GM23338 (cell line): ENCODE measurements at regions not wholly inside any gene's neighbourhood (a gene's known extent, or its start where the extent isn't known, plus 50 kb on each side); places are given as distances from the start of the nearest gene placed in this dataset.

ENCODE experiments used
- CREB1 ChIP-seq: fragments of 250-450 bp; sonication (Bioruptor Pico); IDR thresholded peaks from 2 replicates; pipeline ENCODE4 v1.5.0; 2020; ENCODE audit warnings: low read depth, mild to moderate bottlenecking, moderate library complexity
- CTCF ChIP-seq, 2 experiments: fragments of 200-600 bp in 1 of 2; sonication (generic) in 1 of 2; conservative IDR thresholded peaks; 2 replicates each; pipeline versions ENCODE4 v1.5.1 to v1.6.1; 2016 to 2017; ENCODE audit warnings: antibody characterized with exemption in 2 of 2, low read depth in 2 of 2, mild to moderate bottlenecking in 2 of 2, moderate library complexity in 1 of 2
- ETS1 ChIP-seq: IDR thresholded peaks from 2 replicates; pipeline ENCODE4 v1.6.1; 2016; ENCODE audit warnings: antibody characterized with exemption
- EZH2 ChIP-seq: fragments of 200-600 bp; sonication (generic); IDR thresholded peaks from one replicate; pipeline ENCODE4 v1.8.0; 2017; ENCODE audit warnings: antibody characterized with exemption, mild to moderate bottlenecking, low read depth; ENCODE audit not compliant: unreplicated experiment
- EZH2phosphoT487 ChIP-seq: fragments of 200-600 bp; sonication (generic); IDR thresholded peaks from one replicate; pipeline ENCODE4 v1.8.1; 2018; ENCODE audit warnings: antibody characterized with exemption; ENCODE audit not compliant: unreplicated experiment
- JUNB ChIP-seq: IDR thresholded peaks from one replicate; pipeline ENCODE4 v1.6.1; 2016; ENCODE audit warnings: antibody characterized with exemption; ENCODE audit not compliant: unreplicated experiment
- NANOG ChIP-seq: IDR thresholded peaks from 2 replicates; pipeline ENCODE4 v1.6.1; 2016; ENCODE audit warnings: antibody characterized with exemption, borderline replicate concordance
- POLR2AphosphoS5 ChIP-seq: IDR thresholded peaks from 2 replicates; pipeline ENCODE4 v1.6.1; 2016; ENCODE audit warnings: antibody characterized with exemption, low read depth
- REST ChIP-seq: IDR thresholded peaks from one replicate; pipeline ENCODE4 v1.6.1; 2018; ENCODE audit warnings: antibody characterized with exemption; ENCODE audit not compliant: unreplicated experiment
- STAT1 ChIP-seq: IDR thresholded peaks from one replicate; pipeline ENCODE4 v1.6.1; 2016; ENCODE audit warnings: antibody characterized with exemption; ENCODE audit not compliant: unreplicated experiment
- ZNF114 ChIP-seq: fragments of 250-450 bp; sonication (Bioruptor Pico); IDR thresholded peaks from 2 replicates; pipeline ENCODE4 v1.5.0; 2020; ENCODE audit warnings: mild to moderate bottlenecking, moderate library complexity
- ZNF331 ChIP-seq: fragments of 250-450 bp; sonication (Bioruptor Pico); IDR thresholded peaks from 2 replicates; pipeline ENCODE4 v1.5.0; 2020; ENCODE audit warnings: low read depth, mild to moderate bottlenecking, moderate library complexity
- ZNF462 ChIP-seq: fragments of 250-450 bp; sonication (Bioruptor Pico); IDR thresholded peaks from 2 replicates; pipeline ENCODE4 v1.5.0; 2020; ENCODE audit warnings: mild to moderate bottlenecking, moderate library complexity

- TF ChIP-seq CTCF (conservative IDR thresholded peaks at IDR 0.05; ENCODE audit: low read depth in 2 of 2): no peak
- TF ChIP-seq REST: no peak
- no peak for TF ChIP-seq NANOG
- TF ChIP-seq EZH2phosphoT487: no peak
- TF ChIP-seq POLR2AphosphoS5: no peak
- no peak for TF ChIP-seq CREB1
- TF ChIP-seq EZH2: no peak
- TF ChIP-seq ETS1: no peak
- TF ChIP-seq ZNF331: no peak
- no peak for TF ChIP-seq JUNB
- TF ChIP-seq ZNF462 (CRISPR knock-in tag): no peak
- TF ChIP-seq ZNF114 (CRISPR knock-in tag): no peak
- no peak for TF ChIP-seq STAT1
Observed at GRCh38 chr10:36057180-36057579, 415.1 kb upstream of the FZD8 start.
